ENCODE measurements at regions not wholly inside any gene's neighbourhood (a gene's known extent, or its start where the extent isn't known, plus 50 kb on each side); places are given as distances from the start of the nearest gene placed in this dataset.

GRCh38 chr1:157352817-157353408 lies 199.4 kb downstream of the FCRL5 start:
- Histone ChIP-seq H3K9me2 (ENCODE audit: insufficient read depth) (0 out of 2 replicates have a peak, but pooled peaks cover 3% of the 10 kb centered on the region), H3K4me3 (no peak overlapping the region), H4K20me1 (replicated peaks; ENCODE audit: insufficient read depth) (no peaks in the 10 kb centered on the region), H2AFZ (no peak overlapping the region), H3K79me2 (replicated peaks; ENCODE audit: insufficient read depth) (no peaks in the 10 kb centered on the region), H3K4me1 (ENCODE audit: insufficient read depth) (no peaks in the 10 kb centered on the region), H3K27ac (ENCODE audit: low read depth) (no peak overlapping the region), H3K4me2 (no peak overlapping the region), H3K36me3 (ENCODE audit: insufficient read depth) (no peaks in the 10 kb centered on the region), H3F3A (replicated peaks; ENCODE audit: low read depth) (no peaks in the 10 kb centered on the region), H3K27me3 (ENCODE audit: insufficient read depth) (no peaks in the 10 kb centered on the region)
- no peak; the same call in 1 of the 3 replicates for ATAC-seq
- Mint-ChIP-seq H3K27ac (no peak overlapping the region), H3K27me3 (ENCODE audit: insufficient read depth, low read depth, poor library complexity) (peaks cover 3% of the 10 kb centered on the region), H3K9me3 (peaks cover 6% of the 10 kb centered on the region), H3K4me3 (no peak overlapping the region), H3K4me1 (no peaks in the 10 kb centered on the region), H3K36me3 (ENCODE audit: low read depth) (peaks cover 6% of the 10 kb centered on the region; the same call in 2 of the 3 replicates)
- DNase-seq (ENCODE audit: low spot score), result no peak
- TF ChIP-seq STAT1 (IDR thresholded peaks at IDR 0.05; ENCODE audit: unreplicated experiment) (no peak), EZH2 (IDR thresholded peaks at IDR 0.05; ENCODE audit: low read depth, unreplicated experiment) (no peak), POLR2AphosphoS5 (IDR thresholded peaks at IDR 0.05; ENCODE audit: low read depth) (no peak), CTCF (conservative IDR thresholded peaks at IDR 0.05; ENCODE audit: low read depth in 2 of 2) (no peak)

DNA sequence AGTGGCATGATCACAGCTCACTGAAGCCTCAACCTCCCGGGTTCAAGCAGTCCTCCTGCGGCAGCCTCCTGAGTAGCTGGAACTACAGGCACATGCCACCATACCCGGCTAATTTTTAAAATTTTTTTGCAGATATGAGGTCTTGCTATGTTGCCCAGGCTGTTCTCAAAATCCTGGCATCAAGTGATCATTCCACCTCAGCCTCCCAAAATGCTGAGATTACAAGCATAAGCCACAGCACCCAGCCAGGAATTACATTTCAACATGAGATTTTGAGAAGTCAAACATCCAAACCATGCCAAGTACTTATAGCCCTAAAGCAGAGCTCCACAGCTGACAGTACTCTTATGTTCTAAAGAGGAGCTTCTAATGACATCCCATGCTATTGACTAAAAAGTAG lies 200.1 kb downstream of the FCRL5 start:
- Mint-ChIP-seq H3K4me1 (no peaks in the 10 kb centered on the region), H3K36me3 (ENCODE audit: low read depth) (peaks cover 6% of the 10 kb centered on the region; the same call in 2 of the 3 replicates), H3K27me3 (ENCODE audit: insufficient read depth, low read depth, poor library complexity) (no peaks in the 10 kb centered on the region), H3K9me3 (peaks cover 6% of the 10 kb centered on the region), H3K27ac (no peak overlapping the region), H3K4me3 (no peak overlapping the region)
- Histone ChIP-seq H3K4me2 (no peak overlapping the region), H2AFZ (no peak overlapping the region), H3K27me3 (ENCODE audit: insufficient read depth) (no peaks in the 10 kb centered on the region), H3F3A (replicated peaks; ENCODE audit: low read depth) (no peaks in the 10 kb centered on the region), H3K9me2 (ENCODE audit: insufficient read depth) (0 out of 2 replicates have a peak, but pooled peaks cover 3% of the 10 kb centered on the region), H3K27ac (ENCODE audit: low read depth) (no peak overlapping the region), H4K20me1 (replicated peaks; ENCODE audit: insufficient read depth) (no peaks in the 10 kb centered on the region), H3K4me1 (ENCODE audit: insufficient read depth) (no peaks in the 10 kb centered on the region), H3K79me2 (replicated peaks; ENCODE audit: insufficient read depth) (no peaks in the 10 kb centered on the region), H3K4me3 (no peak overlapping the region), H3K36me3 (ENCODE audit: insufficient read depth) (no peaks in the 10 kb centered on the region)
- ATAC-seq (no peak), DNase-seq (ENCODE audit: low spot score) (no peak)
- TF ChIP-seq STAT1 (IDR thresholded peaks at IDR 0.05; ENCODE audit: unreplicated experiment), result no peak
- TF ChIP-seq JUNB (IDR thresholded peaks at IDR 0.05; ENCODE audit: unreplicated experiment), result no peak
- TF ChIP-seq ZNF114 (CRISPR knock-in tag; IDR thresholded peaks at IDR 0.05), result no peak
- no peak for TF ChIP-seq REST (IDR thresholded peaks at IDR 0.05; ENCODE audit: unreplicated experiment)
- no peak for TF ChIP-seq POLR2AphosphoS5 (IDR thresholded peaks at IDR 0.05; ENCODE audit: low read depth)
- TF ChIP-seq EZH2 (IDR thresholded peaks at IDR 0.05; ENCODE audit: low read depth, unreplicated experiment), result no peak
- no peak for TF ChIP-seq ETS1 (IDR thresholded peaks at IDR 0.05)
